ENCODE measurements at regions not wholly inside any gene's neighbourhood (a gene's known extent, or its start where the extent isn't known, plus 50 kb on each side); places are given as distances from the start of the nearest gene placed in this dataset.
A peak's percentile ranks its signal among the peaks of the same experiment; 100 is the strongest.

GRCh38 chr12:76611533-76611932 is 52.0 kb upstream of the OSBPL8 start:
- peak in 1 of 2 donors; percentile 17 for DNase-seq

- DNase-seq, result no peak
These were observed 54.8 kb upstream of the OSBPL8 start for GRCh38 chr12:76614364-76614763.

GRCh38 chr12:76618031-76618430 is 58.5 kb upstream of the OSBPL8 start:
- no peak for DNase-seq

- DNase-seq, result peak; percentile 70 to 76
These were observed 62.0 kb upstream of the OSBPL8 start for GRCh38 chr12:76621582-76622024.

GRCh38 chr12:76622351-76622750 is 62.8 kb upstream of the OSBPL8 start:
- no peak for DNase-seq

GRCh38 chr12:76622915-76623314 is 63.3 kb upstream of the OSBPL8 start:
- no peak for DNase-seq

GRCh38 chr12:76623931-76624330 is 64.4 kb upstream of the OSBPL8 start:
- no peak for DNase-seq

GRCh38 chr12:76627346-76628135 is 68.0 kb upstream of the OSBPL8 start:
- no peak for DNase-seq

- DNase-seq, result no peak
These were observed 69.2 kb upstream of the OSBPL8 start for GRCh38 chr12:76628745-76629144.

GRCh38 chr12:76631741-76632140 is 72.2 kb upstream of the OSBPL8 start:
- no peak for DNase-seq

- no peak for DNase-seq
These were observed 73.8 kb upstream of the OSBPL8 start for GRCh38 chr12:76633415-76633814.

- DNase-seq, result no peak
These were observed 74.6 kb upstream of the OSBPL8 start for GRCh38 chr12:76634133-76634532.

- DNase-seq, result no peak
These were observed 76.6 kb upstream of the OSBPL8 start for GRCh38 chr12:76636121-76636692.

- no peak for DNase-seq
These were observed 78.2 kb upstream of the OSBPL8 start for GRCh38 chr12:76637807-76638206.

GRCh38 chr12:76639646-76640045 is 80.1 kb upstream of the OSBPL8 start:
- no peak for DNase-seq

GRCh38 chr12:76641073-76641472 is 81.5 kb upstream of the OSBPL8 start:
- no peak for DNase-seq

- no peak for DNase-seq
These were observed 82.4 kb upstream of the OSBPL8 start for GRCh38 chr12:76641961-76642360.

- DNase-seq, result no peak
These were observed 83.9 kb upstream of the OSBPL8 start for GRCh38 chr12:76643438-76643837.

GRCh38 chr12:76644950-76645349 is 85.4 kb upstream of the OSBPL8 start:
- no peak for DNase-seq

GRCh38 chr12:76645934-76646333 is 86.4 kb upstream of the OSBPL8 start:
- no peak for DNase-seq

GRCh38 chr12:76646366-76646765 is 86.8 kb upstream of the OSBPL8 start:
- no peak for DNase-seq

GRCh38 chr12:76649099-76649498 is 89.5 kb upstream of the OSBPL8 start:
- DNase-seq, result no peak

- no peak for DNase-seq
These were observed 92.8 kb upstream of the OSBPL8 start for GRCh38 chr12:76652402-76652801.

GRCh38 chr12:76653342-76653741 is 93.8 kb upstream of the OSBPL8 start:
- no peak for DNase-seq

GRCh38 chr12:76664731-76665130 is 99.2 kb upstream of the ZDHHC17 start:
- DNase-seq, result no peak

Data from CD4-positive, alpha-beta T cell treated with Interleukin-4 for 1 hour (primary cell).